ENCODE measurements at regions not wholly inside any gene's neighbourhood (a gene's known extent, or its start where the extent isn't known, plus 50 kb on each side); places are given as distances from the start of the nearest gene placed in this dataset.

DNA sequence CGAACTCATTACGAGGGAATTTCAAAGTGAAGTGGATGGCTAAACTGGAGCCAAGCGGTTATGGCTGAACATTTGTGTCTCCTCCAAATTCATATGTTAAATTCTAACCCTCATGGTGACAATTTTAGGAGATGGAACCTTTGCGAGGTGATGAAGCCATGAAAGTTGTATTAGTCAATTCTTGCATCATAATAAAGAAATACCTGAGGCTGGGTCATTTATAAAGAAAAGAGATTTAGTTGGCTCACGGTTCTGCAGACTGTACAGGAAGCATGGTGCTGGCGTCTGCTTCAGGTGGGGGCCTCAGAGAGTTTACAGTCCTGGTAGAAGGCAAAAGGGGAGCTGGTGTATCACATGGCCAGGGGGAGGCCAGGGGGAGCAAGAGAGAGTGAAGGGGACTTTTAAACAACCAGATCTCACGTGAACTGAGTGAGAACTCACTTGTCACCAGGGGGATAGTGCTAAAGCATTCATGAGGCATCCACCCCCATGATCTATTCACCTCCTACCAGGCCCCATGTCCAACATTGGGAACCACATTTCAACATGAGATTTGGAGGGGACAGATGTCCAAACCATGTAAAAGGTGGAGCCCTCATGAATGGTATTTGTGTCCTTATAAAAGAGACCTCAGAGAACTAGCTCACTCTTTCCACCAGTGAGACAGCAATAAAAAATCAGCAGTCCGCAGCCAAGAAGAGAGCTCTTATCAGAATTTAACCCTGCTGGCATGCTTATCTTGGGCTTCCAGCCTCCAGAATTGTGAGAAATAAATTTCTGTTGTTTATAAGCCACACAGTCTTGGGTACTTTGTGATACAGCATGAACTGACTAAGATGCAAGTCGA, 143.4 kb downstream of the MTRR start:
- TF ChIP-seq, protein P1, sequence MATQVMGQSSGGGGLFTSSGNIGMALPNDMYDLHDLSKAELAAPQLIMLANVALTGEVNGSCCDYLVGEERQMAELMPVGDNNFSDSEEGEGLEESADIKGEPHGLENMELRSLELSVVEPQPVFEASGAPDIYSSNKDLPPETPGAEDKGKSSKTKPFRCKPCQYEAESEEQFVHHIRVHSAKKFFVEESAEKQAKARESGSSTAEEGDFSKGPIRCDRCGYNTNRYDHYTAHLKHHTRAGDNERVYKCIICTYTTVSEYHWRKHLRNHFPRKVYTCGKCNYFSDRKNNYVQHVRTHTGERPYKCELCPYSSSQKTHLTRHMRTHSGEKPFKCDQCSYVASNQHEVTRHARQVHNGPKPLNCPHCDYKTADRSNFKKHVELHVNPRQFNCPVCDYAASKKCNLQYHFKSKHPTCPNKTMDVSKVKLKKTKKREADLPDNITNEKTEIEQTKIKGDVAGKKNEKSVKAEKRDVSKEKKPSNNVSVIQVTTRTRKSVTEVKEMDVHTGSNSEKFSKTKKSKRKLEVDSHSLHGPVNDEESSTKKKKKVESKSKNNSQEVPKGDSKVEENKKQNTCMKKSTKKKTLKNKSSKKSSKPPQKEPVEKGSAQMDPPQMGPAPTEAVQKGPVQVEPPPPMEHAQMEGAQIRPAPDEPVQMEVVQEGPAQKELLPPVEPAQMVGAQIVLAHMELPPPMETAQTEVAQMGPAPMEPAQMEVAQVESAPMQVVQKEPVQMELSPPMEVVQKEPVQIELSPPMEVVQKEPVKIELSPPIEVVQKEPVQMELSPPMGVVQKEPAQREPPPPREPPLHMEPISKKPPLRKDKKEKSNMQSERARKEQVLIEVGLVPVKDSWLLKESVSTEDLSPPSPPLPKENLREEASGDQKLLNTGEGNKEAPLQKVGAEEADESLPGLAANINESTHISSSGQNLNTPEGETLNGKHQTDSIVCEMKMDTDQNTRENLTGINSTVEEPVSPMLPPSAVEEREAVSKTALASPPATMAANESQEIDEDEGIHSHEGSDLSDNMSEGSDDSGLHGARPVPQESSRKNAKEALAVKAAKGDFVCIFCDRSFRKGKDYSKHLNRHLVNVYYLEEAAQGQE (IDR thresholded peaks at IDR 0.05; ENCODE audit: insufficient read depth in 1 of 2, low read depth in 2 of 2, low read length in 2 of 2) = no peak
- TF ChIP-seq SIN3A (IDR thresholded peaks at IDR 0.05; ENCODE audit: borderline replicate concordance, insufficient read depth, low read length) (no peak), FOXP2 (optimal IDR thresholded peaks at IDR 0.05; ENCODE audit: borderline replicate concordance, extremely low read depth, extremely low read length, insufficient read depth) (no peak), TAF1 (IDR thresholded peaks at IDR 0.05; ENCODE audit: borderline replicate concordance, insufficient read depth, low read length) (no peak), POLR2AphosphoS5 (IDR thresholded peaks at IDR 0.05; ENCODE audit: low read depth, low read length) (no peak)

DNA sequence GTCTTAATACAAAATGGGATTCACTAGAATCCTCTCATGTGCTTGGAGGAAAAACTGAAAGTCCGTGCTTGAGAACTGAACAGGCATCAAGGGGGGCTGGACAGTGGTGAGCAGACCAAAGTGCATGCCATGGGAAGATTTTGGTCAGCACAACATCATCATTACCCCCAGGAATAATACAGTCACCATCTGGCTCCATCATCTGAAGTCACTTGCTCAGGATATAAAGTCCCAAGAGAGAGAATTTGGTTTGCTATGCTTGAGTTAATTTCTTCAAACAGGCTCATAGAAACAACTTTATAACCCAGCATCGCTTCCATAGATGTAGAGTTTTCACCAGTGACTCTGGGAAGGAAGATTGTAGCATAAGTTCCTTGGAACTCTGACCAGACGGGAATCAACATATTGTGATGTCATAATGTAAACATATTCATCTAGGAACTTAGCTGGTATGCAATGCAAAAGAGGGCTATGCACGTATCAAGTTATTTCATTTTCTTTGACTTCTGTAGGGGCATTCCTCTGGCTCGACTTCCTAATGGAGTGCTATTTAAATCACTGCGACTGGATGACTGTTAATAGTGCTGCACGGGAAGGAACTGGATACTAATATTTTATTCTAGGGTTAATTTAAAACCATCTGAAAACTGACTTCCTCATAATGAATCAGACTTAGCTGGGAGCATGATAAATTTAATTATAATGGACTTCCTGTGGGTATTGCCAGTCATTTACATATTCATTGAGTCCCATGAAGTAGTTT, 145.2 kb downstream of the MTRR start:
- no peak for TF ChIP-seq SIN3A (IDR thresholded peaks at IDR 0.05; ENCODE audit: borderline replicate concordance, insufficient read depth, low read length)

DNA sequence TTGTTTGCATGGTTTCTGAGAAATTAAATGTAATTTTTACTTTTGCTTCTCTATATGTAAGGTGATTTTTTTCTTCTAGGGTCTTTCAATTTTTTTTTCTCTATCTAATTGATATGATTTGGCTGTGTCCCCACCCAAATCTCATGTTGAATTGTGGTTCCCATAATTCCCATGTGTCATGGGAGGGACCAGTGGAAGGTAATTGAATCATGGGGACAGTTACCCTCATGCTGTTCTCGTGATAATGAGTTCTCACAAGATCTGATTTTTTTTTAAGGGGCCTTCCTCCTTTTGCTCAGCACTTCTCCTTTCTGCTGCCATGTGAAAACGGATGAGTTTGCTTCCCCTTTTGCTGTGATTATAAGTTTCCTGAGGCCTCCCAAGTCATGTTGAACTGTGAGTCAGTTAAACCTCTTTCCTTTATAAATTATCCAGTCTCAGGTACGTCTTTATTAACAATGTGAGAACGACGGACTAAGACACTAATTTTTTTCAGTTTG, 150.8 kb downstream of the MTRR start:
- no peak for TF ChIP-seq TAF1 (IDR thresholded peaks at IDR 0.05; ENCODE audit: borderline replicate concordance, insufficient read depth, low read length)
- TF ChIP-seq SIN3A (IDR thresholded peaks at IDR 0.05; ENCODE audit: borderline replicate concordance, insufficient read depth, low read length) = no peak
- TF ChIP-seq, protein P1 (IDR thresholded peaks at IDR 0.05; ENCODE audit: insufficient read depth in 1 of 2, low read depth in 2 of 2, low read length in 2 of 2) = no peak
- TF ChIP-seq POLR2AphosphoS5 (IDR thresholded peaks at IDR 0.05; ENCODE audit: low read depth, low read length) = no peak
- TF ChIP-seq FOXP2 (optimal IDR thresholded peaks at IDR 0.05; ENCODE audit: borderline replicate concordance, extremely low read depth, extremely low read length, insufficient read depth) = no peak

DNA sequence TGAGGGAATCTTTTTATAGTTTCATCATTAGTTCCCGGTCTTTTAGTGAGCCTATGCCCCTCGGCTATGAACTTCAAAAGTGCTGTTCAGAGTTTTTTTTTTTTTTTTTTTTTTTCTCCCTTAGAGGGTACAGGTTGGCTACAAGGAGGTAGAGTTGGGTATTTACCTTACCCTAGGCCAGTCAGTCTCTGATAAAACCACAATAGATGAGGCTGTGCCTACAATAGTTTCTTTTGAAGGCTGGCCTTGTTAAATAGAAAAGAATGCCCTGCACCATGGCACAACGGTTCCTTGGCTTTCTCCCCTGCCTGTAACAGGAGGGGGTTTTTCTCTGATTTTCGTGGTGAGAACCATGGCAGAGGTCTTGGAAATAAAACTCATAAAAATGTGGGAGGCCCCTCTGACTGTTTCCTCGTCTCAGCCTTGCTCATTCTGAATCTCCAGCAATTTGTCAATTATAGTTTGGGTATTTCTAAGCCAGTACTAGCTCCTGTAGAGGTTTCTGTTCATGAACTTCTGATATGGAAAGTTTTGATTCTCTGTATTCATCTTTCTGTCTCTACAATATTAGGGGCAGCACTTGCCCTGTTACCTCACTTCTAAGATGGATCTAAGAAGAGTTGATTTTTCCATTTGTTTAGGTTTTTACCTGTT, 152.0 kb downstream of the MTRR start:
- TF ChIP-seq FOXP2 (optimal IDR thresholded peaks at IDR 0.05; ENCODE audit: borderline replicate concordance, extremely low read depth, extremely low read length, insufficient read depth) (no peak), POLR2AphosphoS5 (IDR thresholded peaks at IDR 0.05; ENCODE audit: low read depth, low read length) (no peak), TAF1 (IDR thresholded peaks at IDR 0.05; ENCODE audit: borderline replicate concordance, insufficient read depth, low read length) (no peak), SIN3A (IDR thresholded peaks at IDR 0.05; ENCODE audit: borderline replicate concordance, insufficient read depth, low read length) (no peak)
- TF ChIP-seq, protein P1 (IDR thresholded peaks at IDR 0.05; ENCODE audit: insufficient read depth in 1 of 2, low read depth in 2 of 2, low read length in 2 of 2) = no peak

DNA sequence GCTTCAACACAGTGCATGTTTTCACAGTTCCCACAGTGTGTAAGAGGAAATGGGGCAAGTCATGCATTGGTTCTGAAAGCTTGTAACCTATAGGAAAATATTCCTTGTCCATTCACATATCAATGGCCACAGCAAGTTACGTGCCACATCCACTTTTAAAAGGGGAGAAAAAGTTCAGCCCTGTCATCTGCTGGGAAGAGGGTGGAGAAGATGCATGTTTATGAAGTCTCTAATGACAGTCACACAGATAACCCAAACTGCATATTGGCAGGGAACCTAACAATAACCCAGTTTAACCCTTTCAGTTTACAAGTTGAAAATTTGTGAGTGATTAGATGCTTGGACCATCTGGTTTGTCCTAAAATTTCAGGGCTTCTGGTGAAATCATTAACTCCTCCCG, 159.3 kb downstream of the MTRR start:
- no peak for TF ChIP-seq TAF1 (IDR thresholded peaks at IDR 0.05; ENCODE audit: borderline replicate concordance, insufficient read depth, low read length)
- no peak for TF ChIP-seq POLR2AphosphoS5 (IDR thresholded peaks at IDR 0.05; ENCODE audit: low read depth, low read length)
- TF ChIP-seq FOXP2 (optimal IDR thresholded peaks at IDR 0.05; ENCODE audit: borderline replicate concordance, extremely low read depth, extremely low read length, insufficient read depth) = no peak
- TF ChIP-seq, protein P1 (IDR thresholded peaks at IDR 0.05; ENCODE audit: insufficient read depth in 1 of 2, low read depth in 2 of 2, low read length in 2 of 2) = no peak
- TF ChIP-seq SIN3A (IDR thresholded peaks at IDR 0.05; ENCODE audit: borderline replicate concordance, insufficient read depth, low read length) = no peak

Measured in PFSK-1 (cell line).